SU-DHL-6 (cell line): ENCODE measurements at regions not wholly inside any gene's neighbourhood (a gene's known extent, or its start where the extent isn't known, plus 50 kb on each side); places are given as distances from the start of the nearest gene placed in this dataset.

Source experiments
- H2AFZ ChIP-seq: fragments of 200-600 bp; sonication (generic); 2 replicates; pipeline ENCODE4 v1.6.1; 2014; ENCODE audit warnings: low read depth, mild to moderate bottlenecking, moderate library complexity, mixed read lengths, antibody characterized with exemption, low read length; ENCODE audit not compliant: severe bottlenecking
- H3F3A ChIP-seq: fragments of 200-600 bp; shearing (Covaris generic); 2 replicates; pipeline ENCODE4 v1.6.0; 2016; ENCODE audit warnings: antibody characterized with exemption, mild to moderate bottlenecking; ENCODE audit not compliant: insufficient read depth
- H3K27ac ChIP-seq: fragments of 200-600 bp; sonication (generic); 2 replicates; pipeline ENCODE4 v1.5.1; 2016; ENCODE audit warnings: low read depth, mild to moderate bottlenecking, low read length, moderate library complexity, mixed read lengths
- H3K27me3 ChIP-seq: fragments of 200-600 bp; sonication (generic), shearing (Covaris generic); 2 replicates; pipeline ENCODE4 v1.6.0; 2014; ENCODE audit warnings: mild to moderate bottlenecking, low read length
- H3K36me3 ChIP-seq: fragments of 200-600 bp; sonication (generic); 2 replicates; pipeline ENCODE4 v1.6.1; 2014; ENCODE audit warnings: mild to moderate bottlenecking, low read length, mixed read lengths
- H3K4me2 ChIP-seq: fragments of 300-600, 200-600 bp; shearing (Covaris generic), sonication (generic); 2 replicates; pipeline ENCODE4 v1.6.0; 2014; ENCODE audit warnings: low read length, low read depth, mild to moderate bottlenecking; ENCODE audit not compliant: poor library complexity, severe bottlenecking
- H3K4me3 ChIP-seq: fragments of 200-600 bp; sonication (generic); 2 replicates; pipeline ENCODE4 v1.5.1; 2014; ENCODE audit warnings: antibody characterized with exemption, low read length, mild to moderate bottlenecking, mixed read lengths; ENCODE audit not compliant: insufficient read depth, poor library complexity, severe bottlenecking
- H3K79me2 ChIP-seq: fragments of 200-600 bp; sonication (generic); 2 replicates; pipeline ENCODE4 v1.6.1; 2014; ENCODE audit warnings: mild to moderate bottlenecking, low read length, moderate library complexity; ENCODE audit not compliant: insufficient read depth
- H3K9ac ChIP-seq: fragments of 200-600 bp; sonication (generic); 2 replicates; pipeline ENCODE4 v1.7.0; 2014; ENCODE audit warnings: mild to moderate bottlenecking, low read length
- H3K9me2 ChIP-seq: fragments of 200-600 bp; sonication (generic); replicated peaks from 2 replicates; pipeline ENCODE4 v1.6.1; 2014; ENCODE audit warnings: low read length; ENCODE audit not compliant: insufficient read depth
- H3K9me3 ChIP-seq: fragments of 200-600 bp; sonication (generic); 2 replicates; pipeline ENCODE4 v1.6.1; 2014; ENCODE audit warnings: low read length, mixed read lengths; ENCODE audit not compliant: insufficient read depth
- H4K20me1 ChIP-seq: fragments of 200-600 bp; sonication (generic); 2 replicates; pipeline ENCODE4 v1.6.1; 2014; ENCODE audit warnings: low read depth, mild to moderate bottlenecking, antibody characterized with exemption, low read length, moderate library complexity, mixed read lengths
- EZH2phosphoT487 ChIP-seq: fragments of 200-600 bp; sonication (generic), shearing (Covaris generic); conservative IDR thresholded peaks from 2 replicates; pipeline ENCODE4 v1.6.1; 2018; ENCODE audit warnings: mild to moderate bottlenecking, antibody characterized with exemption, low read length, moderate library complexity, mixed read lengths
- TF ChIP-seq, protein P1 (sequence below): fragments of 200-600 bp; sonication (generic); IDR thresholded peaks from one replicate; pipeline ENCODE4 v1.5.1; 2017; ENCODE audit warnings: antibody characterized with exemption, mild to moderate bottlenecking, low read length, moderate library complexity; ENCODE audit not compliant: insufficient read depth, poor library complexity, severe bottlenecking

- no peak overlapping the region for H3K9ac ChIP-seq
- H3K79me2 ChIP-seq: no peaks in the 10 kb centered on the region
- H3K4me2 ChIP-seq: no peak overlapping the region
- H3K27me3 ChIP-seq: no peaks in the 10 kb centered on the region
- H3K9me2 ChIP-seq: no peaks in the 10 kb centered on the region
- H3K36me3 ChIP-seq: no peaks in the 10 kb centered on the region
- no peaks in the 10 kb centered on the region for H3F3A ChIP-seq
- H4K20me1 ChIP-seq: no peaks in the 10 kb centered on the region
- no peak overlapping the region for H3K27ac ChIP-seq
- TF ChIP-seq, protein P1, sequence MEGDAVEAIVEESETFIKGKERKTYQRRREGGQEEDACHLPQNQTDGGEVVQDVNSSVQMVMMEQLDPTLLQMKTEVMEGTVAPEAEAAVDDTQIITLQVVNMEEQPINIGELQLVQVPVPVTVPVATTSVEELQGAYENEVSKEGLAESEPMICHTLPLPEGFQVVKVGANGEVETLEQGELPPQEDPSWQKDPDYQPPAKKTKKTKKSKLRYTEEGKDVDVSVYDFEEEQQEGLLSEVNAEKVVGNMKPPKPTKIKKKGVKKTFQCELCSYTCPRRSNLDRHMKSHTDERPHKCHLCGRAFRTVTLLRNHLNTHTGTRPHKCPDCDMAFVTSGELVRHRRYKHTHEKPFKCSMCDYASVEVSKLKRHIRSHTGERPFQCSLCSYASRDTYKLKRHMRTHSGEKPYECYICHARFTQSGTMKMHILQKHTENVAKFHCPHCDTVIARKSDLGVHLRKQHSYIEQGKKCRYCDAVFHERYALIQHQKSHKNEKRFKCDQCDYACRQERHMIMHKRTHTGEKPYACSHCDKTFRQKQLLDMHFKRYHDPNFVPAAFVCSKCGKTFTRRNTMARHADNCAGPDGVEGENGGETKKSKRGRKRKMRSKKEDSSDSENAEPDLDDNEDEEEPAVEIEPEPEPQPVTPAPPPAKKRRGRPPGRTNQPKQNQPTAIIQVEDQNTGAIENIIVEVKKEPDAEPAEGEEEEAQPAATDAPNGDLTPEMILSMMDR: no peak
- TF ChIP-seq EZH2phosphoT487: no peak
- H2AFZ ChIP-seq: no peak overlapping the region
- H3K4me3 ChIP-seq: no peak overlapping the region
- H3K9me3 ChIP-seq: no peaks in the 10 kb centered on the region
Observed at GRCh38 chr1:164466001-164466421, 93.0 kb upstream of the PBX1 start.

GRCh38 chr1:164466429-164466828, 92.6 kb upstream of the PBX1 start:
- Histone ChIP-seq H3K27me3 (no peaks in the 10 kb centered on the region), H3K9me3 (no peaks in the 10 kb centered on the region), H3K9me2 (no peaks in the 10 kb centered on the region), H3K9ac (no peak overlapping the region), H3K27ac (no peak overlapping the region), H3K79me2 (no peaks in the 10 kb centered on the region), H3K4me2 (no peak overlapping the region), H3F3A (no peaks in the 10 kb centered on the region), H3K4me3 (no peak overlapping the region), H2AFZ (no peak overlapping the region), H4K20me1 (no peaks in the 10 kb centered on the region), H3K36me3 (no peaks in the 10 kb centered on the region)
- TF ChIP-seq, protein P1: no peak
- TF ChIP-seq EZH2phosphoT487: no peak

DNA sequence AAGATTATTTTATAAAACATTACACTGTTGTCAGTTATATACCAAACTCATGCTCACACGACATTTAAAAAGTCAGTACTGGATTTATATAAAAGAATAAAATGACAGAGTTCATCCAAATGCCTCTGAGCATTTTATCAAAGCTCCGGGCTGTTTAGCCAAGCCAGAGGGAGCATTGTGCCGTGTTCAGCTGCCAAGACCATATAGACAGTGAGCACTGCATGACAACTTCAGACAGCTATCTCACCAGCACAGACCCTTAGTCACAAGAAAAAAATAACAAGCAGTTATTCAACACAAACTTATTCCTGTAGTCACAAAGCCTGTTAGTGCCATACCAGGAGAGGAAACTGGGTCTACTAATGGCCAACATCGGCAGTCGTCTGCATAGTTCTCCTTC, 88.0 kb upstream of the PBX1 start:
- no peaks in the 10 kb centered on the region for H3F3A ChIP-seq
- H3K4me3 ChIP-seq: no peak overlapping the region
- H2AFZ ChIP-seq: no peak overlapping the region
- H3K79me2 ChIP-seq: no peaks in the 10 kb centered on the region
- H3K9ac ChIP-seq: no peak overlapping the region
- H3K27ac ChIP-seq: no peak overlapping the region
- H3K9me3 ChIP-seq: no peaks in the 10 kb centered on the region
- no peaks in the 10 kb centered on the region for H3K36me3 ChIP-seq
- H3K27me3 ChIP-seq: no peaks in the 10 kb centered on the region
- H3K9me2 ChIP-seq: no peaks in the 10 kb centered on the region
- no peaks in the 10 kb centered on the region for H4K20me1 ChIP-seq
- no peak overlapping the region for H3K4me2 ChIP-seq
- no peak for TF ChIP-seq EZH2phosphoT487
- TF ChIP-seq, protein P1: no peak
